ENCODE measurements at regions not wholly inside any gene's neighbourhood (a gene's known extent, or its start where the extent isn't known, plus 50 kb on each side); places are given as distances from the start of the nearest gene placed in this dataset.
"Not testable (repeated sequence)": the region's sequence is repeated elsewhere in the genome, so short reads cannot be mapped to it uniquely, and the experiment has no call there.

- no peak overlapping the region for H3K4me3 ChIP-seq (ENCODE audit: low read depth, low read length)
- TF ChIP-seq CTCF (IDR thresholded peaks at IDR 0.05; ENCODE audit: low read depth, low read length, missing control alignments), result no peak
- no peak for DNase-seq (ENCODE audit: low read depth)
Measured at GRCh38 chr3:164416491-164417222, 661.6 kb downstream of the SI start.

- no peak for DNase-seq (ENCODE audit: low read depth)
- TF ChIP-seq CTCF (IDR thresholded peaks at IDR 0.05; ENCODE audit: low read depth, low read length, missing control alignments), result no peak
- H3K4me3 ChIP-seq (ENCODE audit: low read depth, low read length), result no peak overlapping the region
Measured at GRCh38 chr3:164408326-164408725, 670.0 kb downstream of the SI start.

DNA sequence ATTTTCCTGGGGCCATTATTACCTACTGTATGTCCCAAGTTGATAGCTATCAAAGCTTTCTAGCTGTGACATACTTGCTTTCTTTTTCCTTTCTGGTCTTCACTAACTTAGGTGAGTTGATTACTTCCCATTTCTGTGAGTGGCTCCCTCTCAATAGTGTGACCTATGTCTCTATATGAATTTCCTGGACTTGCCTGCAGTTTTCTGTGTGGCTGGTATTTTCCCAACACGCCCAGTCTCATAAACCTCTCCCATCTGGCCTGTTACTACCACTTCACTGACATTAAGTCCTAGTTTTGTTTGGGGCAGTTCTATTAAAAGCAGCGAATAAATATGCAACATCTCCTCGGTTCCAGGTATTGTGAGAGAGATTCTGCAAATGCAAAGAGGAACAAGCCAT, 671.2 kb downstream of the SI start:
- no peak for TF ChIP-seq CTCF (IDR thresholded peaks at IDR 0.05; ENCODE audit: low read depth, low read length, missing control alignments)
- no peak overlapping the region for H3K4me3 ChIP-seq (ENCODE audit: low read depth, low read length)
- DNase-seq (ENCODE audit: low read depth), result no peak

DNA sequence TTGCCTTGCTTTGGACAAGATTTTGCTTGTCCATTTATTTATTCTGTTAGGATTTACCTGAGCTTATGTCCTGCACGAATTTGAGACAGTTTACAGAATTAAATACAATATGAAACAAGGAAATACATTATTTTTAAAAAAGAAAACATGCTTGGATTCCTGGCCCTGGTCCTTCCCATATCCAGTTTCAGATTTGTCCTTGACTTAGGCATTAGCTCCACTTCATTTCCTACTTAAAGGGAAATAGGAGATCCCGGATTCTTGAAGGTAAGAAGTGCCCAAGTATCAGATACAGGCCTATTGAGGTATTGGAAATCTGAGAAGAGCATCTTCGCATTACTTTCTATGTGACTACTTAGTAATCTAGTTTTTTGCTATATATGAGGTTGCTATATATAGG, 672.0 kb downstream of the SI start:
- H3K4me3 ChIP-seq (ENCODE audit: low read depth, low read length), result no peak overlapping the region
- no peak for DNase-seq (ENCODE audit: low read depth)
- no peak for TF ChIP-seq CTCF (IDR thresholded peaks at IDR 0.05; ENCODE audit: low read depth, low read length, missing control alignments)

DNA sequence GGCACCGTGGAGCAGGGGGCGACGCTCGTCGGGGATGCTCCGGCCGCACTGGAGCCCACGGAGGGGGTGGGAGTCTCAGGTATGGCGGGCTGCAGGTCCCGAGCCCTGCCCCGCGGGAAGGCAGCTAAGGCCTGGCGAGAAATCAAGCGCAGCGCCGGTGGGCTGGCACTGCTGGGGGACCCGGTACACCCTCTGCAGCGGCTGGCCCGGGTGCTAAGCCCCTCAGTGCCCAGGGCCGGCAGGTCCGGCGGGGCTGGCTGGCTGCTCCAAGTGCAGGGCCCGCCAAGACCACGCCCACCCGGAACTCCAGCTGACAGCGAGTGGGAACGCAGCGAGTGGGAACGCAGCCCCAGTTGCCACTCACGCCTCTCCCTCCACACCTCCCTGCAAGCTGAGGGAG, 676.4 kb downstream of the SI start:
- no peak overlapping the region for H3K4me3 ChIP-seq (ENCODE audit: low read depth, low read length)
- DNase-seq (ENCODE audit: low read depth), result no peak
- no peak for TF ChIP-seq CTCF (IDR thresholded peaks at IDR 0.05; ENCODE audit: low read depth, low read length, missing control alignments)

DNA sequence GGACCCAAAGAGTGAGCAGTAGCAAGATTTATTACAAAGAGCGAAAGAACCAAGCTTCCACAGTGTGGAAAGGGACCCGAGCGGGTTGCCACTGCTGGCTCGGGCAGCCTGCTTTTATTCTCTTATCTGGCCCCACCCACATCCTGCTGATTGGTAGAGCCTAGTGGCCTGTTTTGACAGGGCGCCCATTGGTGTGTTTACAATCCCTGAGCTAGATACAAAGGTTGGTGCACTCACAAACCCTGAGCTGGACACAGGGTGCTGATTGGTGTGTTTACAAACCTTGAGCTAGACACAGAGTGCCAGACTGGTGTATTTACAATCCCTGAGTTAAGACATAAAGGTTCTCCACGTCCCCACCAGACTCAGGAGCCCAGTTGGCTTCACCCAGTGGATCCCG, 676.9 kb downstream of the SI start:
- not testable (repeated sequence) for H3K4me3 ChIP-seq (ENCODE audit: low read depth, low read length); DNase-seq (ENCODE audit: low read depth)

GRCh38 chr3:164397462-164397861, 680.8 kb downstream of the SI start:
- no peak overlapping the region for H3K4me3 ChIP-seq (ENCODE audit: low read depth, low read length)
- no peak for DNase-seq (ENCODE audit: low read depth)
- TF ChIP-seq CTCF (IDR thresholded peaks at IDR 0.05; ENCODE audit: low read depth, low read length, missing control alignments), result no peak

Data from GM12864 (cell line).